ENCODE measurements at regions not wholly inside any gene's neighbourhood (a gene's known extent, or its start where the extent isn't known, plus 50 kb on each side); places are given as distances from the start of the nearest gene placed in this dataset.
"Not testable (repeated sequence)": the region's sequence is repeated elsewhere in the genome, so short reads cannot be mapped to it uniquely, and the experiment has no call there.

DNA sequence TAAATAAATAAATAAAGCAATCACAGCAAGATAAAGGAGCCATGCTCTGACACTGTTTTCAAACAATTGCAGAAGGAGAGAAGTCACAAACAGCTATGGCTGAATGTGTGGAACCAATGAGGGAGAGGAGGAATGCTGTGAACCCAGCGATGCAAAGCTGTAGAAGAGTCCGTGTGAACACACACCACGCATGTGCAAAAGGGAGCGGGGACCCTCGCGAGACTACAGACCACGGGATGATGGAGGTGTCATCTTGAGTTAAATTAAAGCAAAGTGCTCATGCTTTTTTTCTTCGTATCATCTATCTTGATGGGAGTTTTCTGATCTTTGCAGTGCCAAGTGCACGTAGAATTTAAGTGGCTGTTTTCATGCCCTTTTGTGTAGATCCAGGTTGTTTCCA is 123.8 kb upstream of the CDH5 start:
- FAIRE-seq: no peak
- TF ChIP-seq, protein P1, sequence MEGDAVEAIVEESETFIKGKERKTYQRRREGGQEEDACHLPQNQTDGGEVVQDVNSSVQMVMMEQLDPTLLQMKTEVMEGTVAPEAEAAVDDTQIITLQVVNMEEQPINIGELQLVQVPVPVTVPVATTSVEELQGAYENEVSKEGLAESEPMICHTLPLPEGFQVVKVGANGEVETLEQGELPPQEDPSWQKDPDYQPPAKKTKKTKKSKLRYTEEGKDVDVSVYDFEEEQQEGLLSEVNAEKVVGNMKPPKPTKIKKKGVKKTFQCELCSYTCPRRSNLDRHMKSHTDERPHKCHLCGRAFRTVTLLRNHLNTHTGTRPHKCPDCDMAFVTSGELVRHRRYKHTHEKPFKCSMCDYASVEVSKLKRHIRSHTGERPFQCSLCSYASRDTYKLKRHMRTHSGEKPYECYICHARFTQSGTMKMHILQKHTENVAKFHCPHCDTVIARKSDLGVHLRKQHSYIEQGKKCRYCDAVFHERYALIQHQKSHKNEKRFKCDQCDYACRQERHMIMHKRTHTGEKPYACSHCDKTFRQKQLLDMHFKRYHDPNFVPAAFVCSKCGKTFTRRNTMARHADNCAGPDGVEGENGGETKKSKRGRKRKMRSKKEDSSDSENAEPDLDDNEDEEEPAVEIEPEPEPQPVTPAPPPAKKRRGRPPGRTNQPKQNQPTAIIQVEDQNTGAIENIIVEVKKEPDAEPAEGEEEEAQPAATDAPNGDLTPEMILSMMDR (IDR thresholded peaks at IDR 0.05; ENCODE audit: insufficient read depth, missing control alignments): no peak
- DNase-seq (ENCODE audit: insufficient read length, low spot score): no peak

DNA sequence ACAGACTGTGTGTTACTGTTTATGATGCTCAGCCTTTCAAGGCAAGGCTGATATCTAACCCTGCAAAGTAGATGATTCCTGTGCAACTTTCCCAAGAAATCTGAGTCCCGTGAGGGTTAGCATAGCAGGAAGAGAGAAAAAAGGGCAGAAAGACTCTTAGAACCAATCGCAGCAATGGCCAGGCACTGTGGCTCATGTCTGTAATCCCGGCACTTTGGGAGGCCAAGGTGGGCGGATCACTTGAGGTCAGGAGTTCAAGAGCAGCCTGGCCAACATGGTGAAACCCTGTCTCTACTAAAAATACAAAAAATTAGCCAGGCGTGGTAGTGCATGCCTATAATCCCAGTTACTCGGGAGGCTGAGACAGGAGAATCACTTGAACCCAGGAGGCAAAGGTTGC is 124.3 kb upstream of the CDH5 start:
- not testable (repeated sequence) for FAIRE-seq; DNase-seq (ENCODE audit: insufficient read length, low spot score)

DNA sequence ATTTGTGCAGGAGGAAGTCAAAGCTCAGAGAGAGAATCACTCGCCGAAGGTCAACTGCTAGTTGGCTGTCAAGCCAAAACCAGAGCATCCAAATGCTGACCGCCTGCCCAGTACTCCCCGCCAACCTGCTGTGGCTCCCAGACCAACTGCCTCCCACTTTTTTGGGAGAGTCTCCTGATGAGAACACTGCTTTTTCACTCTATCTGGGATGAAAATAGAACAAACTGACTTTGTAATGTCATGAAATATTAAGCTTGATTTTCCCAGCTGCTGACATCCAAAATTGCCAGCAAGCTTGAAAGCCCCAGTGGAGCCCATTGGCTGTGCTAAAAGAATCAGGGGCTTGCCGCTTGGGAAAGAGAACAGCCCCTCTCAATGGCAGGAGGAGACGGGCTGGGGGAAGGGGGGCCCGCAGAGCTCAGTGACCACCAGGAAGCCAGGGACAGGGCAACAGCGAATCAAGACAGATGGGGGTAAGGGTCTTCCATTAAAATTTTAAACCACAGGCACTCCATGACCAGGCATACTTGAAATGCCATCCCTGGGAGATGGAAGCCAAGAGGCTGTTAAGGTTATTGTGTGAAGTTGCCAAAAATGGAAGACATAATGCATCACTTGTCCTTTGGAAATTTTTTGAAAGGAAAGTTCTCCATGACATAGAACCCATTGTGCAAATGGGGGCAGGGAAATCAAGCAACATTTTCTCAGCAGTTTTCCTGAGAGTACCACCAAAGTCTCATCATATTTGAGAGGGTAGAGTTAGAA is 125.7 kb upstream of the CDH5 start:
- DNase-seq (ENCODE audit: insufficient read length, low spot score): no peak
- TF ChIP-seq, protein P1 (IDR thresholded peaks at IDR 0.05; ENCODE audit: insufficient read depth, missing control alignments): no peak
- FAIRE-seq: no peak

DNA sequence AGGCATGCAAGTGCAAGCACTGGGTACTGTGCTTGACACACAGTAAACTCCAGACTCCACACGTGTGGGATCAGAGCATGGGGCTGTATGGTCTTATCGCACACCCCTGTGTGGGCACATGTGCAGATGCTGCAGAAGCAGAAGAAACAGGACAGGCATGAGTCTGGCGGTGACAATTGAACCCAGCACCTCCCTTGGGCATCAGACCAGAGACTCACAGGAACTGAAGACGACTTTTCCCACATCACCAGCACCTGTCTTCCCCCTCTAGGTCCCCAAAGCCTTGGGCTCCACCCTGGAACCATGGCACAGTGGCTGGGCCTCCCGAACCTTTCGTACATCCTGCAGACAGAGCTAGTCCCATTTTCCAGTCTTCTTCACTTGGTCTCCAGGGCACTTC is 126.4 kb upstream of the CDH5 start:
- FAIRE-seq (no peak), DNase-seq (ENCODE audit: insufficient read length, low spot score) (no peak)
- TF ChIP-seq, protein P1 (IDR thresholded peaks at IDR 0.05; ENCODE audit: insufficient read depth, missing control alignments): no peak

DNA sequence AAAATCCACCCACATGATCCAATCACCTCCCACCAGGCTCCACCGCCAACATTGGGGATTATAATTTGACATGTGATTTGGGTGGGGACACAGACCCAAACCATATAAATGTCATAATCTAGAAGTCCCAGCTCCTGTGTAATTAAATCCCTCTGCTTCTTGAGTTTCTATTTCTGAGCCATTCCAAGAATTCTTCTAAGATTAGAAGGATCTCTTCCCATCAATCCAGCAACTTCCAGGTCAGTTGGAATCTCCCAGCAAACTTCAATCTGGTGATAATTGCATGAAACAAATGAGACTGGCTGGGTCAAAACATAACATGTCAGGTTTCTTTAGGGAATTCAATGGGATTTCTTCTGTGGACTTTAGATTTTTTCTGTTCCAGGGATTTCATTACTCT is 127.8 kb upstream of the CDH5 start:
- TF ChIP-seq, protein P1 (IDR thresholded peaks at IDR 0.05; ENCODE audit: insufficient read depth, missing control alignments): no peak
- no peak for FAIRE-seq
- no peak for DNase-seq (ENCODE audit: insufficient read length, low spot score)

DNA sequence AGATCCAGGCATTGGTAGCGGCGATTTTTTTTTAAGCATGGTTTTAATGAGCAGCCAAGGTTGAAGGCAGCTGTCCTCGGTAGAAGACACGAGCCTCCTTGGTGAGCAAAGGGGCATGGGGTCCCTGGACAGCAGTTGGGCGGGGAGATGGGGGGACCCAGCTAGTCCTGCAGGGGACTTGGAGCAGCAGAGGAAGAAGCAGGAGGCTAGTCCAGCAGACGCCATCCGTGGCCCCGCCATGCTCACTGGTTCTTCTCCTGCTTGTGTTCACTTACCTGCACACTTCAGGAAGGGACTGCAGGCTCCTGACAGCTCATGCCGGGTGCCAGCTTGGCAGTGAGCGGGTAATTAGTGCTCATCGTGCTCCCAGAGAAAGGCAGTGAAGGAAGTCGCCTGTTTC is 130.2 kb upstream of the CDH5 start:
- FAIRE-seq (no peak), DNase-seq (ENCODE audit: insufficient read length, low spot score) (no peak)
- TF ChIP-seq, protein P1 (IDR thresholded peaks at IDR 0.05; ENCODE audit: insufficient read depth, missing control alignments): no peak

DNA sequence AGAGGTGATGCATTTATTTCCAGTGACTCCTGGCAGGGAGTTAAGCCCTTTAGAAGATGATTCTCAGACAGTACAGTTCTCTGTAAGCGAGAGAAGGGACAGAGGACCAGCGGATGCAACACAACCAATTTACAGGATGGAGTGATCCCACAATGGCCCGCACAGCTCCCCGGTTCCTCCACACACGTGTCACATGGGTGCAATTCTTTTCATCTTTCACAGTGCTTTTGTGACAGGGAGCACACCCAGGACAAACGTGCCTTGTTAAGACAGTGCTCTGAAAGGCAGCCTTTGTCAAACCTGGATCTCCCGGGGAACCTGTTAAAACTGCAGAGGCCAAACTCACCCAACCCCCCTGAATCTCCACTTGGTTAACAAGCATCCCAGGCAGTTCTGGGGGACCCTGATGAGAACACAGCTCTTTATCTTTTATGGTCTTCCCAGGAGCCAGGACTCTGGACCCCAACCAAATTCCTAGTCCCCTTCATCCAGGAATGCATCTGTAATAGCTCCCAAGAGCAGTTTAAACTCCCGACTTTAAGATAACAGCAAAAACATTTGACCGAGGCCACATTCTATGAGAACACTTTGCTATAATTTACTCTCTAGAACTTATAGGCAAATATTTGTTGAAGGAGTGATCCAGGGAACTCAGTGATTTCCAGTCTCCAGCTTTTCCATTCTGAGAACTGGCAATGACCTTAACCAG is 134.9 kb upstream of the CDH5 start:
- TF ChIP-seq, protein P1 (IDR thresholded peaks at IDR 0.05; ENCODE audit: insufficient read depth, missing control alignments): no peak
- DNase-seq (ENCODE audit: insufficient read length, low spot score) (no peak), FAIRE-seq (no peak)

Measured in D721Med (cell line).